GM06990 (cell line): ENCODE measurements at regions not wholly inside any gene's neighbourhood (a gene's known extent, or its start where the extent isn't known, plus 50 kb on each side); places are given as distances from the start of the nearest gene placed in this dataset.

Experiments
- DNase-seq: peaks from one replicate; pipeline ENCODE4 v3.0.0-alpha.2; 2011; ENCODE audit not compliant: insufficient read length; ENCODE audit errors: extremely low read depth
- H3K27me3 ChIP-seq: replicated peaks from 2 replicates; pipeline ENCODE4 v1.6.0; 2011; ENCODE audit warnings: low read length; ENCODE audit not compliant: control insufficient read depth, insufficient read depth
- H3K36me3 ChIP-seq: 2 replicates; pipeline ENCODE4 v1.5.1; 2011; ENCODE audit warnings: low read length; ENCODE audit not compliant: control insufficient read depth, insufficient read depth
- H3K4me3 ChIP-seq: replicated peaks from 2 replicates; pipeline ENCODE4 v1.5.1; 2011; ENCODE audit warnings: low read depth, mild to moderate bottlenecking, control low read depth, low read length
- TF ChIP-seq, protein P1 (sequence below): IDR thresholded peaks from 2 replicates; pipeline ENCODE4 v1.5.1; 2011; ENCODE audit warnings: low read length, control low read depth, mild to moderate bottlenecking, inconsistent platforms; ENCODE audit not compliant: insufficient read depth, poor library complexity, severe bottlenecking

DNA sequence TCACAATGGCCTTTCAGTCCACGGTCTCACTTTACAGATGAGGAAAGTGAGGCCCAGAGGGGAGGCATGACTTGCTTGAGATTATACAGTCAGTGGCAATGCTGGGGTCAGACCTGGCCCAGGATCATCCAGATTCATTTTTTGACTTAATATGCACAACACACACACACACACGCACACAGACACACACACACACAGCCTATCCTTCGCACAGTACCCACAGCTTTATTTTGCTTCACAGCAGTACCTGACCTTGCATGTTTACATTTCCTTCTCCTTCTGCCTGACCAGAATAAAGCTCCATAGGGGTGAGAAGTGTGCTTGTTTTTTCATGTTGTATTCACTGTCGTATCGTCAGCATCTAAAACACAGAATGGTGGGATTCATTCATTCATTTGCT lies 79.8 kb downstream of the VEGFA start:
- Histone ChIP-seq H3K36me3 (no peaks in the 10 kb centered on the region), H3K4me3 (no peak overlapping the region), H3K27me3 (no peaks in the 10 kb centered on the region)
- no peak for DNase-seq
- TF ChIP-seq, protein P1, sequence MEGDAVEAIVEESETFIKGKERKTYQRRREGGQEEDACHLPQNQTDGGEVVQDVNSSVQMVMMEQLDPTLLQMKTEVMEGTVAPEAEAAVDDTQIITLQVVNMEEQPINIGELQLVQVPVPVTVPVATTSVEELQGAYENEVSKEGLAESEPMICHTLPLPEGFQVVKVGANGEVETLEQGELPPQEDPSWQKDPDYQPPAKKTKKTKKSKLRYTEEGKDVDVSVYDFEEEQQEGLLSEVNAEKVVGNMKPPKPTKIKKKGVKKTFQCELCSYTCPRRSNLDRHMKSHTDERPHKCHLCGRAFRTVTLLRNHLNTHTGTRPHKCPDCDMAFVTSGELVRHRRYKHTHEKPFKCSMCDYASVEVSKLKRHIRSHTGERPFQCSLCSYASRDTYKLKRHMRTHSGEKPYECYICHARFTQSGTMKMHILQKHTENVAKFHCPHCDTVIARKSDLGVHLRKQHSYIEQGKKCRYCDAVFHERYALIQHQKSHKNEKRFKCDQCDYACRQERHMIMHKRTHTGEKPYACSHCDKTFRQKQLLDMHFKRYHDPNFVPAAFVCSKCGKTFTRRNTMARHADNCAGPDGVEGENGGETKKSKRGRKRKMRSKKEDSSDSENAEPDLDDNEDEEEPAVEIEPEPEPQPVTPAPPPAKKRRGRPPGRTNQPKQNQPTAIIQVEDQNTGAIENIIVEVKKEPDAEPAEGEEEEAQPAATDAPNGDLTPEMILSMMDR, result no peak

DNA sequence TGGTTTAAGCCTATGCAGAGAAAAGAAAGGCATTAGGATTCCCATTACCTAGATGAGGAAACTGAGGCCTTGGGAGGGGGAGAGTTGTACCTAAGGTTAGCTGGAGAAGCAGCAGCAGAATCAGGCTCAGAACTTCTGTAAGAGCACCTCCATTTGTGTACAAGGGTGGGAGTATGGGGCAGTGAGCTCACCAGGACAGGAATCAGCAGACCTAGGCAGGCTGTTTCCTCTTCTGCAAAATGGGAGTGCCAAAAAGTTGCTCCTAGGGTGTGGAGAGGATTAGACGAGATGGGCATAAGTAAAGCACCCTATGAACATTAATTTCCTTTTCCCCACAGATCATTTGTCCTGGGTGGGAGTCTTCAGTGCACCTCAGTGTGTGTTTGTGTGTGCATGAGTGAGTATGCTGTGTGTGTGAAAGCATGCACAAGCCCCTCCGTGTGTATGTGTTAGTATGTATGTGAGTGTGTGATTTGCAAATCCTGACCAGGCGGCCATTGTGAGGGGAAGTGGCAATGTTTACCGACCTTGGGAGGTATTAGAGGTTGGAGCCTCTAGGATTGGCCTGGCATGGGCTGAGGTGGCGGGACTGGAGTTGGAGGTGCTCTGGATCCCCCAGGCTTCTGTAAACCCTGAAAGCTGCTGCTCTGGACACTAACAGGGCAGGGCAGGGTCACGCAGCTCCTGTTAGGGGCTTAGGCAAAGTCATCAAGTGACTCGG lies 78.8 kb downstream of the VEGFA start:
- no peaks in the 10 kb centered on the region for H3K36me3 ChIP-seq

DNA sequence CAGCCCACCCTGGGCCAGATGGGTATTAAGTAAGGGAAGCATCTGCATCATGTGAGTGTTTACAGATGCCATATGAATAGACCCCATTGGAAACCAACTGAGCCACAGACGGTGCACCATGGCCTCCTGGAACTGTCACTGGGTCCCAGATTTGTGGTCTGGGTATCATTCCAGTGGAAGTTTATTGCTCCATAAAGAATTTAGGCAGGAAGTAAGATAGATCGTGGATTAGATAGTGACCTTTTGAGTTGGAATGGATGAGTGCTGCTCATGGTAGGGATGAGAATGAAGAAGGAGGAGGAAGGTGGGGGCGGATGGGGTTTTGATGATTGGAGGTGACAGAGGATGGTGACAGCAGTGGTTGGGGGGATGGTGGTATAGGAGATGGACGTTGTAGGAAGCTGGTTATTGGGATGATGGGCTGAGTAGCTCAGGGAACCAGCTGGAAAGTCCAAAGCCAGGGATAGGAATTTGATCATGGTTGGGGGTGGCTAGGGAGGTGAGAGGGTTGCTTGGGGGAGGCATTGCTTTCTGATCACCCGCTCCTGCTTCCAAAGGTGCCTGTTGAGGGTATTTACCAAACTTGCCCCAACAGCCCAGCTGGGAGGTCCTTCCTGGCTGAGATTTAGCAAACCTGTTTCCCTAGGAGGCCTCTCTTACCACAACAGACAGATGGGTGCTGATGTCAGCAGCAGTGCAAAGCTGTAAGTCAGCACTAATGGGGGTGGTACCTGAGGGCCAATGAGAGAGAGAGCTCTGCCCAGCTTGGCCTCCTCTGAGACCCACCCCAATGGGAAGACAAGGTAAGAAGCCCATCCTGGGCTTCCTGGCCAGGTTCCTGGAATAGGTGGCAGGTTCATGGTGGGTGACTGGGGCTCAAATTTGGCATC lies 78.0 kb downstream of the VEGFA start:
- Histone ChIP-seq H3K4me3 (no peak overlapping the region), H3K36me3 (no peaks in the 10 kb centered on the region), H3K27me3 (peaks cover 1% of the 10 kb centered on the region; the same call in 1 of the 2 replicates)
- no peak for DNase-seq
- TF ChIP-seq, protein P1, result no peak

More for the DNA sequence above, 78.8 kb downstream of the VEGFA start:
- Histone ChIP-seq H3K4me3 (no peak overlapping the region), H3K27me3 (peaks cover 1% of the 10 kb centered on the region; the same call in 1 of the 2 replicates)
- TF ChIP-seq, protein P1, result no peak
- no peak for DNase-seq

DNA sequence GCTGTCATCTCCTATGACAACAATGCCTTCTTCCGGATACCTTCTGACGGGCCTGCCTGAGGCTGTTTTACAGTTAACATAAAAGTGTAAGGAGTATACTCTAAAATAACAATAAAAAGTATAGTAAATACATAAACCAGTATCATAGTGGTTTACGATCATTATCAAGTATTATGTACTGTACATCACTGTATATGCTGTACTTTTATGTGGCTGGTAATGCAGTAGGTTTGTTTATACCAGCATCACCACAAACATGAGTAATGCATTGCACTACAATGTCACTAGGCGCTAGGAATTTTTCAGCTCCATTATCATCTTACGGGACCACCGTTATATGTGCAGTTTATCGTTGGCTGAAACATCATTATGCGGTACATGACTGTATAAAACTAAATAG lies 76.5 kb downstream of the VEGFA start:
- Histone ChIP-seq H3K4me3 (no peak overlapping the region), H3K27me3 (peaks cover 1% of the 10 kb centered on the region), H3K36me3 (no peaks in the 10 kb centered on the region)
- TF ChIP-seq, protein P1, result no peak
- no peak for DNase-seq

DNA sequence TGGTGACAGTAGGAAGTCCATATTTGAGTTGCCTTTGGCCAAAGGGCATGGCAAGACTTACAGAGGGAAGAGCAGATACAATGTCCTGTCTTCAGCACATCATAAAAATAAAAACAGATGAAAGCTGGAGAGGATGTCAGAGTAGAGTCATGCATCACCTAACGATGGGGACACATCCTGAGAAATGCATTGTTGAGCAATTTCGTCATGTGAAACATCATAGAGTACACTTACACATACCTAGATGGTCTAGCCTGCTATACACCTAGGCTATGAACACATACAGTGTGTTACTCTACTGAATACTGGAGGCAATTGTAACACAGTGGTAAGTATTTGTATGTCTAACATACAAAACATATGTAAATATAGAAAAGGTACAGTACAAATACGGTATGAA lies 75.6 kb downstream of the VEGFA start:
- Histone ChIP-seq H3K27me3 (peaks cover 1% of the 10 kb centered on the region), H3K36me3 (no peaks in the 10 kb centered on the region), H3K4me3 (no peak overlapping the region)
- DNase-seq, result no peak
- TF ChIP-seq, protein P1, result no peak
